Thyroid gland (tissue), 4 donors: ENCODE measurements at regions not wholly inside any gene's neighbourhood (a gene's known extent, or its start where the extent isn't known, plus 50 kb on each side); places are given as distances from the start of the nearest gene placed in this dataset.
"Not testable (repeated sequence)": the region's sequence is repeated elsewhere in the genome, so short reads cannot be mapped to it uniquely, and the experiment has no call there.

Experiments used
- CTCF ChIP-seq, 6 experiments: fragments of 200-600 bp in 3 of 6; fragments of 450-650 bp in 3 of 6; sonication (generic) in 3 of 6; IDR thresholded peaks; one replicate each; pipeline ENCODE4 v1.5.1; 2016 to 2019; ENCODE audit warnings: antibody characterized with exemption in 6 of 6, mild to moderate bottlenecking in 2 of 6, inconsistent platforms in 1 of 6, moderate library complexity in 1 of 6
- POLR2A ChIP-seq, 2 donors: fragments of 450-650 bp; IDR thresholded peaks; one replicate each; pipeline ENCODE4 v1.6.1; 2017; ENCODE audit warnings: antibody characterized with exemption in 2 of 2, mild to moderate bottlenecking in 2 of 2, moderate library complexity in 1 of 2

GRCh38 chr1:120972863-120973262 lies 83.3 kb downstream of the PPIAL4A start:
- not testable (repeated sequence) for TF ChIP-seq CTCF, POLR2A (IDR thresholded peaks at IDR 0.05)
